Mammary epithelial cell (primary cell): ENCODE measurements at regions not wholly inside any gene's neighbourhood (a gene's known extent, or its start where the extent isn't known, plus 50 kb on each side); places are given as distances from the start of the nearest gene placed in this dataset.

Source experiments
- CTCF ChIP-seq, 2 donors: IDR thresholded peaks in 1 of 2; conservative IDR thresholded peaks in 1 of 2; 2 replicates each; pipeline ENCODE4 v1.5.1; 2011 to 2012; ENCODE audit warnings: inconsistent platforms in 2 of 2, low read length in 2 of 2, mild to moderate bottlenecking in 2 of 2, control low read depth in 1 of 2, low read depth in 1 of 2; ENCODE audit not compliant: insufficient read depth in 1 of 2; ENCODE audit errors: extremely low read depth in 1 of 2
- EZH2 ChIP-seq: IDR thresholded peaks from 2 replicates; pipeline ENCODE4 v1.6.1; 2012; ENCODE audit warnings: low read length, inconsistent platforms, borderline replicate concordance

- TF ChIP-seq CTCF (conservative IDR thresholded peaks at IDR 0.05 in 1 of 2, IDR thresholded peaks at IDR 0.05 in 1 of 2; ENCODE audit: extremely low read depth in 1 of 2, insufficient read depth in 1 of 2, low read depth in 1 of 2, low read length in 2 of 2) (no peak), EZH2 (no peak)
These were observed 59.3 kb upstream of the ATP1A1 start for GRCh38 chr1:116313776-116314175.
